GM13977 (cell line): ENCODE measurements at regions not wholly inside any gene's neighbourhood (a gene's known extent, or its start where the extent isn't known, plus 50 kb on each side); places are given as distances from the start of the nearest gene placed in this dataset.

Experiments
- DNase-seq: peaks from one replicate; pipeline ENCODE4 v3.0.0; 2012; ENCODE audit warnings: low spot score
- in situ Hi-C: fragments of 300-500 bp; cut with MboI; formaldehyde crosslinking; loops from one replicate; pipeline ENCODE4 v1.12.0; 2022; ENCODE audit warnings: low sequenced_read_pairs, low pct_unique_long_range_greater_than_20kb, mixed read lengths, inconsistent platforms; ENCODE audit not compliant: unreplicated experiment
- TF ChIP-seq, protein P1 (sequence below): IDR thresholded peaks from 2 replicates; pipeline ENCODE4 v1.5.1; 2012; ENCODE audit warnings: mild to moderate bottlenecking, control low read depth; ENCODE audit not compliant: insufficient read depth; ENCODE audit errors: extremely low read depth, missing control alignments

DNA sequence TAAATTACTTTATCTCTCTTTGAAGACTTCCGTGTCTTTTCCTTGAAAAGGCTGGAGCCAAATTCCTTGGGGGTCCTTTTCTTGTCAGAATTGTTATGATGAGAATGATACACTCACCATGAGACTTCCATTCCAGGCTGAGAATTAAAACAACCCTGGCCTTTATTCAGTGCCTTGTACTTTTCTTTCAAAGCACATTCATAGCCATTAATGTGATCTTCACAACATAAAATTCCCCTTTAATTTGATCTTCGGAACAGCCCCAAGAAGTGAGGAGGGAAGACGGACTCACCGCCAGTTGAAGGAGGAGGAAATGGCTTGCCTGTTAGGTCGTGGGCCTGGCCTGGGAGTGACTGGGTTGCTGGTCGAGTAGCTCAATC, 127.3 kb downstream of the DDX1 start:
- TF ChIP-seq, protein P1, sequence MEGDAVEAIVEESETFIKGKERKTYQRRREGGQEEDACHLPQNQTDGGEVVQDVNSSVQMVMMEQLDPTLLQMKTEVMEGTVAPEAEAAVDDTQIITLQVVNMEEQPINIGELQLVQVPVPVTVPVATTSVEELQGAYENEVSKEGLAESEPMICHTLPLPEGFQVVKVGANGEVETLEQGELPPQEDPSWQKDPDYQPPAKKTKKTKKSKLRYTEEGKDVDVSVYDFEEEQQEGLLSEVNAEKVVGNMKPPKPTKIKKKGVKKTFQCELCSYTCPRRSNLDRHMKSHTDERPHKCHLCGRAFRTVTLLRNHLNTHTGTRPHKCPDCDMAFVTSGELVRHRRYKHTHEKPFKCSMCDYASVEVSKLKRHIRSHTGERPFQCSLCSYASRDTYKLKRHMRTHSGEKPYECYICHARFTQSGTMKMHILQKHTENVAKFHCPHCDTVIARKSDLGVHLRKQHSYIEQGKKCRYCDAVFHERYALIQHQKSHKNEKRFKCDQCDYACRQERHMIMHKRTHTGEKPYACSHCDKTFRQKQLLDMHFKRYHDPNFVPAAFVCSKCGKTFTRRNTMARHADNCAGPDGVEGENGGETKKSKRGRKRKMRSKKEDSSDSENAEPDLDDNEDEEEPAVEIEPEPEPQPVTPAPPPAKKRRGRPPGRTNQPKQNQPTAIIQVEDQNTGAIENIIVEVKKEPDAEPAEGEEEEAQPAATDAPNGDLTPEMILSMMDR: no peak
- in situ Hi-C loops: no loop called here
- DNase-seq: no peak

DNA sequence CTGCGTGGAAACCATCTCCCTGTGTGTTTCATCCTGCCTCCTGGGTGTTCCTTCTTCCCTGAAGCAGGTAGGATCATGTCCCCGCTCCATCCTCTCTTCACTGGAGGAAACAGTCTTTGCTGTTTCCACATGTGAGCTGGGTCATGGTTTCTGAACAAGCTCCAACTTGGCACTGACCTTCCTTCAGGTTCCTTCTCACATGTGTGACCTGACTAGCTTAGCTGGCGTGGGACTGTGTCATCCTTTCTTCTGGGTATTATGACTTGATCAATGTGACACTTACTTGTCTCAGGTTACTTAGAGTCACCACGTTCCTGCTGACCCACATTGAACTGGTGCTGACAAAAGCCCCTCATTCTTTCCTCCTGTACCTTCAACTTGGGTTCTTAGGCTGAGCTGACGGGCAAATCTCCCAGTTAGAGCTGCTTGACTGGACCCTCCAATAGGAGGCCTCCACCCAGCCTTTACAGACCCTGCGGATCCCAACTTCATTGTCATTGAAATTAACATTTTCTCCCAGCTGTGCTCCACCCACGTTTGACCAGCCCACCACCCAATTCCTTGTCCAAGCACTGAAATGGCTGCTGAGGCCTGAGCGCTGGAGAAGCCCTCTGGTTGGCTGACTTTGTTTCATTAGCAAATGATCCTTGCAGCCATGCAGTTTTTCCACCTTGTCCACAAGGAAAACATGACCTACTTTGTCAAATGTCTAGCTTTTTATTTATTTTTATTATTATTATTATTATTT, 128.1 kb downstream of the DDX1 start:
- TF ChIP-seq, protein P1: no peak
- in situ Hi-C loops: no loop called here
- DNase-seq: no peak

DNA sequence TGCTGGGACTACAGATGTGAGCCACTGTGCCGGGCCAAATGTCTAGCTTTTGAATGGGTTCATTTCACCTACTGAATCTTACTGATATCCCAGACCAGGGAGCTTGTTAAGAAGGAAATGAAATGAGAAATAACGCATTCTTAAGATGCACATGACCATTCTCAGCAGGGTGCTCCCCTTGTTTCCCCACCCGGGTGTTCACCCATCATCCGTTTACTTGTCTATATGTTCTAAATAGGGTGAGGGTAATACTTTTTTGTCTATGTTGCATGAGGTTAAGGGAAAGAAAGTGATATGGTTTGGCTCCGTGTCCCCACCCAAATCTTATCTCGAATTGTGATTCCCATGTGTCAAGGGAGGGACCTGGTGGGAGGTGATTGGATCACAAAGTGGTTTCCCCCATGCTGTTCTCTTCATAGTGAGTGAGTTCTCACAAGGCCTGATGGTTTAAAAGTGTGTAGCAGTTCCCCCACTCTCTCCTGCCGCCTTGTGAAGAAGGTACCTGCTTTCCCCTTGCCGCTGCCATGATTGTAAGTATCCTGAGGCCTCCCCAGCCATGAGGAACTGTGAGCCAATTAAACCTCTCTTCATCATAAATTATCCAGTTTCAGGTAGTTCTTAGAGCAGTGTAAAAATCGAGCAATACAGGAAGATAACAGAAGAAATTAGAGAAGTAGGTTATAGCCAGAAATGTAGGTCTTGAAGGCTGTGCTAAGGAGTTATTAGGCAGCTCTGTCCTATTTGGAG, 129.1 kb downstream of the DDX1 start:
- TF ChIP-seq, protein P1: no peak
- in situ Hi-C loops: no loop called here

DNA sequence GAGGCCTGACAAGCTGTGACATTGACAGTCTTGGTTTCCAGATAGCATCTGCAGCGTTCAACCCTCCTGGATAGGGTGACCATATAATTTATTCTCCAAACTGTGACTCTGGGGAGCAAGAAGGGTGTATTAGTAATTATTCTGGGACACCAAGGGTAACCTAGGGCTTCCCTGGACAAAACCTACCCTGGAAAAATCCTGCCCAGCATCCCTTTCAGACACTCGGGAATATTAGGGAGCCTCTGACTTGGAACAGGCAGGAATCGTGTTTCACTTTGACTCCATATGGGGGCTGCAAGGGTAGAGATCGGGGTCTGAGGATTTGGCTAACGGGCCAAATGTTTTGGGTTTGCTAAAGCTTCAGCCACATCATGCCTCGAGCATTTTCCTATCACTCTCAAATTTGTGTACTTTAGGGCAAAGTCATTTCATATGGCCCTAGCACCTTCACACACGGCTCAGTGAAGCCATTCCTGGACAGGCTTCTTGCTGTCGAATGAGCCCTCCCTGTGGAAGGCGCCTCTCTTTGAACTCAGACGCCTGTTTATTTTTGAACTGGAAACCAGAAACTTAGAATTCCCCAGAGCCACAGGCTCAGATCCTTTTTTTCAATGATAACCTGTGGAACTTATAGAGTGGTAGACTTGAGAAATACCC, 129.9 kb downstream of the DDX1 start:
- TF ChIP-seq, protein P1: no peak
- DNase-seq: no peak
- in situ Hi-C loops: no loop called here

More for the DNA sequence above, 129.1 kb downstream of the DDX1 start:
- no peak for DNase-seq

DNA sequence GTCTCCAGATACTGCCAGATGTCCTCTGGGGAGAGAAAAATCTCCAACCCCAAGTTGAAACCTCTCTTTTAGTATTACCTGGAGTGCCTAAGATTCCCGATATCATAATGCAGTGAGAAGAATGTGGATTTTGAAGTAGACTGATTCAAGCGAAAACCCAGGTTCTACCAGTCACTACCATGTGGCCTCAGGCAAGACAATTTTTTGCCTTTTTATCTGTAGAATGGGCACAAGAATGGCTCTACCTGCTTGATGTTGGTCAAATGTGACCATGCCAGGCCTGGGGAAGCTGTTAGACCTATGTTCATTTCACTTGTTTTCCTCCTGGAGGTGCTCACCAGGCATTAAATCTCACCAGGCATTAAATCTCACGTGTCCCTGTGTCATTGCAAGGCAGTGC, 131.3 kb downstream of the DDX1 start:
- no peak for DNase-seq
- TF ChIP-seq, protein P1: no peak
- in situ Hi-C loops: no loop called here

DNA sequence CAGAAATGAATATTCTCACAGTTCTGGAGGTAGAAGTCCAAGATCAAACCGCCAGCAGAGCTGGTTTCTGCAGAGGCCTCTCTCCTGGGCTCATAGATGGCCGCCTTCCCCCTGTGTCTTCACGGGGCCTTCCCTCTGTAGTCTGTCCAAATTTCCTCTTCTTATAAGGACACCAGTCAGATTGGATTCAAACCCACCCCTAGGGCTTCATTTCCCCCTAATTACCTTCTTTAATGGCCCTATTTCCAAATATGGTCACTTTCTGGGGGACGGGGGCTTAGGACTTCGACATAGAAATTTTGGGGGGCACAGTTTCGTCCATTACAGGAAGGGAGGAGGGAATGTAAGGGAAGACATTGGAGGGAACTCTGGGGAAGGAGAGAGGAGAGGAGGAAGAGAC, 132.6 kb downstream of the DDX1 start:
- TF ChIP-seq, protein P1: no peak
- in situ Hi-C loops: no loop called here
- DNase-seq: no peak
